ENCODE measurements at regions not wholly inside any gene's neighbourhood (a gene's known extent, or its start where the extent isn't known, plus 50 kb on each side); places are given as distances from the start of the nearest gene placed in this dataset.

GRCh38 chr2:193482557-193482956 lies 1287.8 kb upstream of the TMEFF2 start:
- Histone ChIP-seq H3K27ac (ENCODE audit: low read depth, low read length) (no peak overlapping the region), H3K27me3 (ENCODE audit: insufficient read depth, low read length) (no peaks in the 10 kb centered on the region), H3K4me3 (replicated peaks in 1 of 2; ENCODE audit: low read depth in 1 of 2, low read length in 2 of 2) (no peak overlapping the region), H3K9ac (ENCODE audit: low read length) (no peak overlapping the region), H3K9me3 (ENCODE audit: control insufficient read depth in 1 of 2, insufficient read depth in 1 of 2, low read depth in 1 of 2, low read length in 2 of 2) (no peaks in the 10 kb centered on the region), H2AFZ (ENCODE audit: low read depth, low read length, poor library complexity, severe bottlenecking) (no peak overlapping the region), H3K79me2 (ENCODE audit: insufficient read depth, low read length) (no peaks in the 10 kb centered on the region), H3K9me2 (ENCODE audit: insufficient read depth) (no peaks in the 10 kb centered on the region), H3K4me1 (ENCODE audit: control insufficient read depth in 1 of 2, insufficient read depth in 2 of 2, low read length in 2 of 2) (no peaks in the 10 kb centered on the region), H4K20me1 (ENCODE audit: insufficient read depth) (no peaks in the 10 kb centered on the region), H3K4me2 (ENCODE audit: low read length) (no peak overlapping the region), H3K36me3 (ENCODE audit: control insufficient read depth in 1 of 2, insufficient read depth in 2 of 2, low read length in 2 of 2) (no peaks in the 10 kb centered on the region)
- TF ChIP-seq RAD21 (IDR thresholded peaks at IDR 0.05; ENCODE audit: low read depth) (no peak), ZBTB33 (IDR thresholded peaks at IDR 0.05; ENCODE audit: extremely low read depth, insufficient replicate concordance, low read length) (no peak), ELF1 (IDR thresholded peaks at IDR 0.05; ENCODE audit: borderline replicate concordance, low read depth) (no peak), YY1 (IDR thresholded peaks at IDR 0.05; ENCODE audit: extremely low read depth, insufficient replicate concordance, low read depth, low read length) (no peak), FOSL1 (IDR thresholded peaks at IDR 0.05; ENCODE audit: low read depth) (no peak), POLR2A (IDR thresholded peaks at IDR 0.05; ENCODE audit: borderline replicate concordance, extremely low read depth, insufficient read depth, insufficient read length) (no peak)
- TF ChIP-seq, protein P1, sequence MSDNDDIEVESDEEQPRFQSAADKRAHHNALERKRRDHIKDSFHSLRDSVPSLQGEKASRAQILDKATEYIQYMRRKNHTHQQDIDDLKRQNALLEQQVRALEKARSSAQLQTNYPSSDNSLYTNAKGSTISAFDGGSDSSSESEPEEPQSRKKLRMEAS (IDR thresholded peaks at IDR 0.05): no peak
- ChIA-PET CTCF (no interaction called here), POLR2A (no interaction called here), RAD21 (ENCODE audit: low non-redundant PET in 1 of 2, low total read pairs in 2 of 2, uncharacterized antibody in 2 of 2, unreplicated experiment in 2 of 2) (no interaction called here)
- no peak for ATAC-seq
- intact Hi-C loops (cut with micrococcal nuclease): no loop called here
- no peak for DNase-seq (ENCODE audit: low read depth, low spot score)
- no TSS peak for BruUV-seq (replicated peaks)

DNA sequence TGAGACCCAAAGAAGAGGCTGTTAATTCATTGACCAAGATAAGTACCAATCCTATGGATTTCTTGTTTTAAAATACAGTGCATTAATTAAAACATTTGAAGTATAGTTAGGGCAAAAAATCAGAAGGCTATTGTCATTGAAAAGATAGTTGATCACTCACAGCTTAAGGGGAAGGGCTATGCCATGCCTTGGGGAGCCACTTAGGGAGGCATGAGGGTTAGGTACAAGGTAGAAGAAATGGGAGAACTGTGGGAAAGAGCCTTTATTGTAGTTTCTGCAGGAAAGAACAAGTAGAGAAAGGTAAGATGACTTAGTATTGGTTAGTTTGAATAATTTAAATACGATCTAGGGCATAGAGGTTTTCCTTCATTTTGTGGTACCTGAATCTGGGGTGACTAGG lies 1285.5 kb upstream of the TMEFF2 start:
- intact Hi-C loops (cut with micrococcal nuclease): no loop called here
- RAD21 ChIA-PET (ENCODE audit: low non-redundant PET in 1 of 2, low total read pairs in 2 of 2, uncharacterized antibody in 2 of 2, unreplicated experiment in 2 of 2): no interaction called here
- ATAC-seq: no peak
- no peak for TF ChIP-seq SRF (IDR thresholded peaks at IDR 0.05; ENCODE audit: low read depth)
- TF ChIP-seq FOSL1 (IDR thresholded peaks at IDR 0.05; ENCODE audit: low read depth): no peak
- TF ChIP-seq ZNF274 (IDR thresholded peaks at IDR 0.05; ENCODE audit: low read depth, low read length): no peak
- TF ChIP-seq, protein P2, sequence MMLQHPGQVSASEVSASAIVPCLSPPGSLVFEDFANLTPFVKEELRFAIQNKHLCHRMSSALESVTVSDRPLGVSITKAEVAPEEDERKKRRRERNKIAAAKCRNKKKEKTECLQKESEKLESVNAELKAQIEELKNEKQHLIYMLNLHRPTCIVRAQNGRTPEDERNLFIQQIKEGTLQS (IDR thresholded peaks at IDR 0.05): no peak
- no peak for TF ChIP-seq CEBPB (IDR thresholded peaks at IDR 0.05; ENCODE audit: low read depth)
- no peak for TF ChIP-seq ZFX (IDR thresholded peaks at IDR 0.05)
- no peak for TF ChIP-seq SIN3A (IDR thresholded peaks at IDR 0.05; ENCODE audit: low read depth)
- TF ChIP-seq, protein P1 (IDR thresholded peaks at IDR 0.05): no peak
- no peak for TF ChIP-seq ELF1 (IDR thresholded peaks at IDR 0.05; ENCODE audit: borderline replicate concordance, low read depth)
- no peak for TF ChIP-seq TCF7L2 (IDR thresholded peaks at IDR 0.05; ENCODE audit: borderline replicate concordance, extremely low read depth, insufficient read depth, insufficient read length)
- TF ChIP-seq REST (IDR thresholded peaks at IDR 0.05; ENCODE audit: low read depth): no peak
- TF ChIP-seq CBX3 (IDR thresholded peaks at IDR 0.05; ENCODE audit: low read depth): no peak

More for the DNA sequence above, 1285.5 kb upstream of the TMEFF2 start:
- no peaks in the 10 kb centered on the region for H3K27me3 ChIP-seq (ENCODE audit: insufficient read depth, low read length)
- no peak for DNase-seq (ENCODE audit: low read depth, low spot score)
- BruUV-seq (replicated peaks): no TSS peak
- no peak overlapping the region for H3K9ac ChIP-seq (ENCODE audit: low read length)
- H3K79me2 ChIP-seq (ENCODE audit: insufficient read depth, low read length): no peaks in the 10 kb centered on the region
- no peaks in the 10 kb centered on the region for H4K20me1 ChIP-seq (ENCODE audit: insufficient read depth)
- H3K4me1 ChIP-seq (ENCODE audit: control insufficient read depth in 1 of 2, insufficient read depth in 2 of 2, low read length in 2 of 2): no peaks in the 10 kb centered on the region
- no peaks in the 10 kb centered on the region for H3K9me3 ChIP-seq (ENCODE audit: control insufficient read depth in 1 of 2, insufficient read depth in 1 of 2, low read depth in 1 of 2, low read length in 2 of 2)
- no peak overlapping the region for H2AFZ ChIP-seq (ENCODE audit: low read depth, low read length, poor library complexity, severe bottlenecking)
- ChIA-PET CTCF (no interaction called here), POLR2A (no interaction called here)
- no peak overlapping the region for H3K4me3 ChIP-seq (replicated peaks in 1 of 2; ENCODE audit: low read depth in 1 of 2, low read length in 2 of 2)
- no peaks in the 10 kb centered on the region for H3K36me3 ChIP-seq (ENCODE audit: control insufficient read depth in 1 of 2, insufficient read depth in 2 of 2, low read length in 2 of 2)
- no peaks in the 10 kb centered on the region for H3K9me2 ChIP-seq (ENCODE audit: insufficient read depth)
- H3K4me2 ChIP-seq (ENCODE audit: low read length): no peak overlapping the region
- H3K27ac ChIP-seq (ENCODE audit: low read depth, low read length): no peak overlapping the region

Data from HCT116 (cell line).